H9 (cell line): ENCODE measurements at regions not wholly inside any gene's neighbourhood (a gene's known extent, or its start where the extent isn't known, plus 50 kb on each side); places are given as distances from the start of the nearest gene placed in this dataset.

Experiments used
- DNase-seq: peaks from one replicate; pipeline ENCODE4 v3.0.0-alpha.2; 2017
- H2AFZ ChIP-seq: one replicate; pipeline ENCODE4 v1.6.1; 2013; ENCODE audit warnings: mild to moderate bottlenecking, low read length, control low read depth, moderate library complexity
- H2AK5ac ChIP-seq: 2 replicates; pipeline ENCODE4 v1.6.1; 2013; ENCODE audit warnings: low read length, control low read depth, mixed read lengths; ENCODE audit not compliant: insufficient read length
- H2BK120ac ChIP-seq: one replicate; pipeline ENCODE4 v1.6.1; 2013; ENCODE audit warnings: low read depth, mild to moderate bottlenecking, low read length, control low read depth, inconsistent platforms; ENCODE audit not compliant: poor library complexity, severe bottlenecking
- H2BK12ac ChIP-seq: 2 replicates; pipeline ENCODE4 v1.6.1; 2013; ENCODE audit warnings: low read length, control low read depth, mixed read lengths, low read depth; ENCODE audit not compliant: insufficient read length
- H2BK15ac ChIP-seq: 2 replicates; pipeline ENCODE4 v1.6.1; 2013; ENCODE audit warnings: low read depth, low read length, control low read depth
- H2BK20ac ChIP-seq: one replicate; pipeline ENCODE4 v1.6.1; 2013; ENCODE audit warnings: low read depth, mild to moderate bottlenecking, low read length, control low read depth, inconsistent platforms; ENCODE audit not compliant: poor library complexity, severe bottlenecking
- H2BK5ac ChIP-seq: 2 replicates; pipeline ENCODE4 v1.6.1; 2013; ENCODE audit warnings: low read length, control low read depth, mixed read lengths; ENCODE audit not compliant: insufficient read length
- H3K14ac ChIP-seq: 2 replicates; pipeline ENCODE4 v1.6.1; 2013; ENCODE audit warnings: low read length, control low read depth; ENCODE audit not compliant: insufficient read depth
- H3K18ac ChIP-seq: 2 replicates; pipeline ENCODE4 v1.6.1; 2013; ENCODE audit warnings: low read depth, mild to moderate bottlenecking, mixed read lengths, low read length, control low read depth; ENCODE audit not compliant: insufficient read length
- H3K23ac ChIP-seq: 2 replicates; pipeline ENCODE4 v1.6.1; 2013; ENCODE audit warnings: low read length, control low read depth, mixed read lengths, low read depth; ENCODE audit not compliant: insufficient read length
- H3K23me2 ChIP-seq: 2 replicates; pipeline ENCODE4 v1.6.1; 2013; ENCODE audit warnings: low read depth, mild to moderate bottlenecking, mixed read lengths, low read length, control low read depth; ENCODE audit not compliant: insufficient read length, poor library complexity, severe bottlenecking
- H3K27ac ChIP-seq: 2 replicates; pipeline ENCODE4 v1.5.1; 2013; ENCODE audit warnings: low read length, control low read depth, mixed read lengths, low read depth; ENCODE audit not compliant: insufficient read length
- H3K27me3 ChIP-seq: 2 replicates; pipeline ENCODE4 v1.6.1; 2013; ENCODE audit warnings: low read length, control low read depth, inconsistent platforms; ENCODE audit not compliant: insufficient read depth
- H3K4ac ChIP-seq: 2 replicates; pipeline ENCODE4 v1.6.1; 2013; ENCODE audit warnings: low read depth, mild to moderate bottlenecking, control low read depth, inconsistent platforms, low read length, moderate library complexity
- H3K4me1 ChIP-seq: 2 replicates; pipeline ENCODE4 v1.6.1; 2013; ENCODE audit warnings: low read length, control low read depth, inconsistent platforms; ENCODE audit not compliant: insufficient read depth
- H3K4me2 ChIP-seq: 2 replicates; pipeline ENCODE4 v1.6.1; 2013; ENCODE audit warnings: low read length, control low read depth, mixed read lengths; ENCODE audit not compliant: insufficient read length, insufficient read depth
- H3K56ac ChIP-seq: 2 replicates; pipeline ENCODE4 v1.6.1; 2013; ENCODE audit warnings: low read depth, mild to moderate bottlenecking, mixed read lengths, low read length, control low read depth; ENCODE audit not compliant: insufficient read length
- H3K79me1 ChIP-seq: 2 replicates; pipeline ENCODE4 v1.6.1; 2013; ENCODE audit warnings: low read depth, mild to moderate bottlenecking, moderate library complexity, low read length, control low read depth, inconsistent platforms; ENCODE audit not compliant: insufficient read depth, poor library complexity, severe bottlenecking
- H3K79me2 ChIP-seq: 2 replicates; pipeline ENCODE4 v1.6.1; 2013; ENCODE audit warnings: low read length, control low read depth, inconsistent platforms; ENCODE audit not compliant: insufficient read depth
- H3K9ac ChIP-seq: 2 replicates; pipeline ENCODE4 v1.6.1; 2013; ENCODE audit warnings: low read length, control low read depth, mixed read lengths; ENCODE audit not compliant: insufficient read length; ENCODE audit errors: extremely low read depth
- H3K9me3 ChIP-seq: one replicate; pipeline ENCODE4 v1.6.1; 2013; ENCODE audit warnings: low read depth, low read length, inconsistent platforms; ENCODE audit not compliant: control insufficient read depth
- H3T11ph ChIP-seq: one replicate; pipeline ENCODE4 v1.6.1; 2013; ENCODE audit warnings: mild to moderate bottlenecking, low read length, control low read depth, inconsistent platforms
- H4K20me1 ChIP-seq: one replicate; pipeline ENCODE4 v1.6.1; 2013; ENCODE audit not compliant: control insufficient read depth, insufficient read length, insufficient read depth
- H4K5ac ChIP-seq: 2 replicates; pipeline ENCODE4 v1.6.1; 2013; ENCODE audit warnings: low read depth, mild to moderate bottlenecking, mixed read lengths, low read length, control low read depth; ENCODE audit not compliant: insufficient read length
- H4K8ac ChIP-seq: replicated peaks from 2 replicates; pipeline ENCODE4 v1.6.1; 2013; ENCODE audit warnings: low read length, control low read depth, mixed read lengths, low read depth; ENCODE audit not compliant: insufficient read length
- H4K91ac ChIP-seq: 2 replicates; pipeline ENCODE4 v1.6.1; 2013; ENCODE audit warnings: low read depth, mild to moderate bottlenecking, moderate library complexity, mixed read lengths, low read length, control low read depth; ENCODE audit not compliant: insufficient read length
- H3K27ac Mint-ChIP-seq, 3 experiments: 2 replicates in 2 of 3; 3 replicates in 1 of 3; pipeline ENCODE4 v1.8.0; 2020 to 2021; ENCODE audit warnings: mixed read lengths in 3 of 3, mild to moderate bottlenecking in 1 of 3, moderate library complexity in 1 of 3
- H3K27me3 Mint-ChIP-seq: 2 replicates; pipeline ENCODE4 v1.8.0; 2021; ENCODE audit warnings: low read depth, mild to moderate bottlenecking, moderate library complexity, mixed read lengths
- H3K36me3 Mint-ChIP-seq, 3 experiments: 2 replicates in 2 of 3; 3 replicates in 1 of 3; pipeline ENCODE4 v1.8.0; 2020 to 2021; ENCODE audit warnings: low read depth in 3 of 3, mixed read lengths in 3 of 3; ENCODE audit not compliant: insufficient read depth in 1 of 3
- H3K4me1 Mint-ChIP-seq, 2 experiments: 2 replicates each; pipeline ENCODE4 v1.8.0; 2020; ENCODE audit warnings: mixed read lengths in 2 of 2
- H3K4me3 Mint-ChIP-seq, 2 experiments: 2 replicates in 1 of 2; 3 replicates in 1 of 2; pipeline ENCODE4 v1.8.0; 2020 to 2021; ENCODE audit warnings: mild to moderate bottlenecking in 2 of 2, mixed read lengths in 2 of 2, moderate library complexity in 1 of 2
- H3K9me3 Mint-ChIP-seq, 2 experiments: 2 replicates in 1 of 2; 3 replicates in 1 of 2; pipeline ENCODE4 v1.8.0; 2020; ENCODE audit warnings: mild to moderate bottlenecking in 2 of 2, mixed read lengths in 2 of 2, moderate library complexity in 1 of 2
- whole genome bisulfite sequencing: extraction: QIAGEN DNeasy Blood & Tissue Kit; methylation state at CpG from one replicate; pipeline ENCODE4 v1.1.7; 2013; ENCODE audit warnings: missing lambda C conversion rate, low lambda C conversion rate, mixed read lengths; ENCODE audit not compliant: insufficient read length; ENCODE audit errors: extremely low coverage; 5-methylcytosine and 5-hydroxymethylcytosine counted together
- TF ChIP-seq, protein P1 (sequence below): fragments of 200-600 bp; sonication (generic); conservative IDR thresholded peaks from 3 replicates; pipeline ENCODE4 v1.8.0; 2021; ENCODE audit warnings: antibody characterized with exemption, mild to moderate bottlenecking

GRCh38 chr10:117468665-117469064, 73.9 kb upstream of the EMX2 start:
- H2BK20ac ChIP-seq: no peak overlapping the region
- no peak overlapping the region for H3K4ac ChIP-seq
- no peaks in the 10 kb centered on the region for H3K4me1 ChIP-seq
- H3K23me2 ChIP-seq: no peaks in the 10 kb centered on the region
- no peaks in the 10 kb centered on the region for H3K27me3 ChIP-seq
- H3K18ac ChIP-seq: no peak overlapping the region
- Mint-ChIP-seq H3K4me1 (peaks cover 13 to 21% of the 10 kb centered on the region in 2 experiments), H3K27me3 (peaks cover 28% of the 10 kb centered on the region), H3K4me3 (no peak overlapping the region), H3K36me3 (no peaks in the 10 kb centered on the region; a peak in 1 of 7 replicates), H3K27ac (no peak overlapping the region), H3K9me3 (peaks cover 0 to 1% of the 10 kb centered on the region in 2 experiments; a peak in 1 of 5 replicates)
- no peak overlapping the region for H3K9ac ChIP-seq
- no peak overlapping the region for H3K56ac ChIP-seq
- no peak overlapping the region for H3K23ac ChIP-seq
- DNase-seq: no peak
- WGBS: no CpG with 5 or more reads among the region's 3 CpGs
- no peaks in the 10 kb centered on the region for H3K9me3 ChIP-seq
- H2AK5ac ChIP-seq: no peak overlapping the region
- no peaks in the 10 kb centered on the region for H3K79me1 ChIP-seq
- no peak overlapping the region for H3T11ph ChIP-seq
- H4K91ac ChIP-seq: no peak overlapping the region
- no peak overlapping the region for H2BK15ac ChIP-seq
- H3K27ac ChIP-seq: no peak overlapping the region
- TF ChIP-seq, protein P1, sequence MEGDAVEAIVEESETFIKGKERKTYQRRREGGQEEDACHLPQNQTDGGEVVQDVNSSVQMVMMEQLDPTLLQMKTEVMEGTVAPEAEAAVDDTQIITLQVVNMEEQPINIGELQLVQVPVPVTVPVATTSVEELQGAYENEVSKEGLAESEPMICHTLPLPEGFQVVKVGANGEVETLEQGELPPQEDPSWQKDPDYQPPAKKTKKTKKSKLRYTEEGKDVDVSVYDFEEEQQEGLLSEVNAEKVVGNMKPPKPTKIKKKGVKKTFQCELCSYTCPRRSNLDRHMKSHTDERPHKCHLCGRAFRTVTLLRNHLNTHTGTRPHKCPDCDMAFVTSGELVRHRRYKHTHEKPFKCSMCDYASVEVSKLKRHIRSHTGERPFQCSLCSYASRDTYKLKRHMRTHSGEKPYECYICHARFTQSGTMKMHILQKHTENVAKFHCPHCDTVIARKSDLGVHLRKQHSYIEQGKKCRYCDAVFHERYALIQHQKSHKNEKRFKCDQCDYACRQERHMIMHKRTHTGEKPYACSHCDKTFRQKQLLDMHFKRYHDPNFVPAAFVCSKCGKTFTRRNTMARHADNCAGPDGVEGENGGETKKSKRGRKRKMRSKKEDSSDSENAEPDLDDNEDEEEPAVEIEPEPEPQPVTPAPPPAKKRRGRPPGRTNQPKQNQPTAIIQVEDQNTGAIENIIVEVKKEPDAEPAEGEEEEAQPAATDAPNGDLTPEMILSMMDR: no peak
- H2BK120ac ChIP-seq: no peak overlapping the region
- no peak overlapping the region for H3K14ac ChIP-seq
- H4K5ac ChIP-seq: no peak overlapping the region
- H3K4me2 ChIP-seq: no peak overlapping the region
- no peak overlapping the region for H2AFZ ChIP-seq
- H4K20me1 ChIP-seq: no peaks in the 10 kb centered on the region
- no peak overlapping the region for H2BK12ac ChIP-seq
- H2BK5ac ChIP-seq: no peak overlapping the region
- no peak overlapping the region for H4K8ac ChIP-seq
- H3K79me2 ChIP-seq: no peaks in the 10 kb centered on the region
